ENCODE measurements at regions not wholly inside any gene's neighbourhood (a gene's known extent, or its start where the extent isn't known, plus 50 kb on each side); places are given as distances from the start of the nearest gene placed in this dataset.

DNA sequence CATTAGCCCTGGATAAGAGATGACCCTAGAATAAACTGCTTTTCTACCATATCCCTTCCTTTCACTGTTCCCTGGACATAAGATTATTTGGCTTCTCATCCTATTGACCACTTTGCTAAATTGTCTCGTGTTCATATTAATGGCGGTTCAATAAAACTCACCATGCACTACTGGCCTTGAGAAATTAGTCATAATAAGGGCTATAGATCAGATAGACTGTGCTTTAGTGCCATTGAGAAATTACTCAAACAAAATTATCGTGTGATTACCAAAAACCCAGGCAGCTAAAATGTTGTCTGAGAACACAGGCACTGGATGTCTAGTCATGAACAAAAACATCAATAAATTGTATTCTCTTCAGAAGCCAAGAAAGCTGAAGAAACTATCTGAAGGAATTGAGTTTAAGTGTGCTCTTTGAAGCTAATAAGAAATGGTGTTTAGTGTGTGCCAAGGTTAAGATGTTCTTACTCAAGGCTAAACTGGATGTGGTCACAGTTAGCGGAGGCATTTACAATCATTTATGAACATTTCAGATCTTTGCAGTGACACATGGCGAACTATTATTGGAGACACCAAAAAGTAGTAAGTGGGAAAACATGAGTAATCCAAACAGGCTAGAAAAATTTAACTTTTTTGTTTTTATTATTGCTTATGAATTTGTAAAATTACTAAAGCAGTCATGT is 460.4 kb upstream of the RORB start:
- Histone ChIP-seq H3K36me3 (ENCODE audit: insufficient read depth, low read length) (no peaks in the 10 kb centered on the region), H3K4me1 (ENCODE audit: insufficient read depth, low read length) (peaks cover 15% of the 10 kb centered on the region), H3K27me3 (ENCODE audit: insufficient read depth, low read length, poor library complexity) (no peaks in the 10 kb centered on the region), H4K20me1 (ENCODE audit: insufficient read depth, low read length) (no peaks in the 10 kb centered on the region), H3K27ac (ENCODE audit: low read length) (peak overlapping the region; percentile 73), H3K79me2 (ENCODE audit: insufficient read depth, low read length) (no peaks in the 10 kb centered on the region), H3K9ac (ENCODE audit: low read depth, low read length) (0 out of 2 replicates have a peak overlapping the region, but pooled peaks have one; percentile 11), H3K9me3 (ENCODE audit: insufficient read depth, low read length, severe bottlenecking) (no peaks in the 10 kb centered on the region), H3K4me2 (ENCODE audit: insufficient read depth, low read length) (no peak overlapping the region), H3K4me3 (ENCODE audit: low read depth in 1 of 2, low read length in 2 of 2) (no peak overlapping the region), H2AFZ (ENCODE audit: low read depth, low read length) (0 out of 2 replicates have a peak overlapping the region, but pooled peaks have one; percentile 37)
- TF ChIP-seq, protein P1, sequence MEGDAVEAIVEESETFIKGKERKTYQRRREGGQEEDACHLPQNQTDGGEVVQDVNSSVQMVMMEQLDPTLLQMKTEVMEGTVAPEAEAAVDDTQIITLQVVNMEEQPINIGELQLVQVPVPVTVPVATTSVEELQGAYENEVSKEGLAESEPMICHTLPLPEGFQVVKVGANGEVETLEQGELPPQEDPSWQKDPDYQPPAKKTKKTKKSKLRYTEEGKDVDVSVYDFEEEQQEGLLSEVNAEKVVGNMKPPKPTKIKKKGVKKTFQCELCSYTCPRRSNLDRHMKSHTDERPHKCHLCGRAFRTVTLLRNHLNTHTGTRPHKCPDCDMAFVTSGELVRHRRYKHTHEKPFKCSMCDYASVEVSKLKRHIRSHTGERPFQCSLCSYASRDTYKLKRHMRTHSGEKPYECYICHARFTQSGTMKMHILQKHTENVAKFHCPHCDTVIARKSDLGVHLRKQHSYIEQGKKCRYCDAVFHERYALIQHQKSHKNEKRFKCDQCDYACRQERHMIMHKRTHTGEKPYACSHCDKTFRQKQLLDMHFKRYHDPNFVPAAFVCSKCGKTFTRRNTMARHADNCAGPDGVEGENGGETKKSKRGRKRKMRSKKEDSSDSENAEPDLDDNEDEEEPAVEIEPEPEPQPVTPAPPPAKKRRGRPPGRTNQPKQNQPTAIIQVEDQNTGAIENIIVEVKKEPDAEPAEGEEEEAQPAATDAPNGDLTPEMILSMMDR (IDR thresholded peaks at IDR 0.05; ENCODE audit: borderline replicate concordance, extremely low read depth, low read length, poor library complexity, severe bottlenecking), result no peak
- TF ChIP-seq EZH2 (IDR thresholded peaks at IDR 0.05; ENCODE audit: borderline replicate concordance, low read depth, low read length, severe bottlenecking), result no peak
- ATAC-seq (ENCODE audit: insufficient read depth, low read depth), result peak; percentile 95
- peak; percentile 35 for DNase-seq

DNA sequence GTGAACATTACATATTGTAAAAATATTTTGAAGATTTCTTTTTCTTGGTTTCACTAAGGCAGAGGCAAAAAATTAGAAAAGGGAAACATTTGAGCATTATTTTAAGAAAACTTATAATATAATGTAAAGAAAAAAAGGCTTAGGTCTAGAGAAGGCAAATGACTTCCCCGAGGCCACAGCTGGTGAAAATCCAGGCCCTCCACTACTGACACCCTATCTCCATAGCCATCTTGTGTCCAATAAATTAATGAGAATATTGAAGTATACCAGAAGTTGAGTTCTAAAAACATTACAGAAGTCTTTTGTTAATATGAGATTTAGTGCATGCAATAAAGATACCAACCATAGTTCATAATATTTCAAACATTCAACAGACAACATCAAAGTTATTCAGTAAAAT is 459.9 kb upstream of the RORB start:
- no peaks in the 10 kb centered on the region for H3K9me3 ChIP-seq (ENCODE audit: insufficient read depth, low read length, severe bottlenecking)
- ATAC-seq (ENCODE audit: insufficient read depth, low read depth) (0 out of 3 replicates have a peak, but pooled peaks have one; percentile 25), DNase-seq (no peak)
- H3K79me2 ChIP-seq (ENCODE audit: insufficient read depth, low read length), result no peaks in the 10 kb centered on the region
- H3K27ac ChIP-seq (ENCODE audit: low read length), result peak overlapping the region; percentile 73
- H3K9ac ChIP-seq (ENCODE audit: low read depth, low read length), result no peak overlapping the region; the same call in 1 of the 2 replicates
- no peak overlapping the region for H3K4me3 ChIP-seq (ENCODE audit: low read depth in 1 of 2, low read length in 2 of 2)
- H3K4me1 ChIP-seq (ENCODE audit: insufficient read depth, low read length), result peaks cover 15% of the 10 kb centered on the region
- H3K4me2 ChIP-seq (ENCODE audit: insufficient read depth, low read length), result no peak overlapping the region; the same call in 1 of the 2 replicates
- no peaks in the 10 kb centered on the region for H3K27me3 ChIP-seq (ENCODE audit: insufficient read depth, low read length, poor library complexity)
- TF ChIP-seq, protein P1 (IDR thresholded peaks at IDR 0.05; ENCODE audit: borderline replicate concordance, extremely low read depth, low read length, poor library complexity, severe bottlenecking), result no peak
- TF ChIP-seq EZH2 (IDR thresholded peaks at IDR 0.05; ENCODE audit: borderline replicate concordance, low read depth, low read length, severe bottlenecking), result no peak
- no peaks in the 10 kb centered on the region for H4K20me1 ChIP-seq (ENCODE audit: insufficient read depth, low read length)
- no peaks in the 10 kb centered on the region for H3K36me3 ChIP-seq (ENCODE audit: insufficient read depth, low read length)
- H2AFZ ChIP-seq (ENCODE audit: low read depth, low read length), result peak overlapping the region; percentile 39; the same call in 1 of the 2 replicates

DNA sequence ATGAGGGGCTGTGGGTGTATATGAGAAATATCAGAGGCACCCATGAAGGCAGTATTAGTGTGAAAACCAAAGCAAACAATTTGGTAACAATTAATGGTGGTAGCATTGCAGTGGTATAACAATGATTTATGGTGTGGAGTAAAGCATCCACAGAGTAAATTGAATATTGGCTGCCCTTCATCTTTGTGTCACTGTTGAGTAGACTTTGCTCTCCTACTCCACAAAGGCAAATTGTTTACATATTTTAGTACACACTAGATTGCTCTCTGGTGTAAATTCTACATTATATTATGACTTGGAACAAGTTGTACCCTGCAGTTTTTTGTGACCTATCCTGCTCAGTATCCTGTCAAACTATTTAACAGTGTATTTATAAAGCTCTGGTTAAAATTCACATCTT is 455.5 kb upstream of the RORB start:
- TF ChIP-seq, protein P1 (IDR thresholded peaks at IDR 0.05; ENCODE audit: borderline replicate concordance, extremely low read depth, low read length, poor library complexity, severe bottlenecking), result no peak
- no peak for TF ChIP-seq EZH2 (IDR thresholded peaks at IDR 0.05; ENCODE audit: borderline replicate concordance, low read depth, low read length, severe bottlenecking)
- ATAC-seq (ENCODE audit: insufficient read depth, low read depth) (no peak), DNase-seq (no peak)
- H3K9me3 ChIP-seq (ENCODE audit: insufficient read depth, low read length, severe bottlenecking), result no peaks in the 10 kb centered on the region
- H3K9ac ChIP-seq (ENCODE audit: low read depth, low read length), result no peak overlapping the region
- peak overlapping the region; percentile 17; the same call in 1 of the 2 replicates for H2AFZ ChIP-seq (ENCODE audit: low read depth, low read length)
- H3K4me3 ChIP-seq (ENCODE audit: low read depth in 1 of 2, low read length in 2 of 2), result no peak overlapping the region
- no peaks in the 10 kb centered on the region for H3K79me2 ChIP-seq (ENCODE audit: insufficient read depth, low read length)
- no peak overlapping the region for H3K27ac ChIP-seq (ENCODE audit: low read length)
- peaks cover 9% of the 10 kb centered on the region for H3K4me1 ChIP-seq (ENCODE audit: insufficient read depth, low read length)
- no peaks in the 10 kb centered on the region for H4K20me1 ChIP-seq (ENCODE audit: insufficient read depth, low read length)
- no peaks in the 10 kb centered on the region for H3K36me3 ChIP-seq (ENCODE audit: insufficient read depth, low read length)
- H3K4me2 ChIP-seq (ENCODE audit: insufficient read depth, low read length), result no peak overlapping the region
- H3K27me3 ChIP-seq (ENCODE audit: insufficient read depth, low read length, poor library complexity), result no peaks in the 10 kb centered on the region
